Lung (tissue), 11 donors: ENCODE measurements at regions not wholly inside any gene's neighbourhood (a gene's known extent, or its start where the extent isn't known, plus 50 kb on each side); places are given as distances from the start of the nearest gene placed in this dataset.
A peak's percentile ranks its signal among the peaks of the same experiment; 100 is the strongest.

Experiments
- ATAC-seq: fragments of 200-7000 bp; cut with Tn5 transposase; one replicate; pipeline ENCODE4 v1.9.1; 2020; ENCODE audit warnings: moderate number of reproducible peaks; ENCODE audit not compliant: insufficient read depth, low FRiP score
- DNase-seq, 3 donors: peaks; one replicate each; pipeline ENCODE4 v3.0.0-alpha.2; 2013 to 2017
- H3K27ac ChIP-seq, 2 donors: one replicate each; pipeline ENCODE4 v1.5.1; 2013; ENCODE audit warnings: mild to moderate bottlenecking in 2 of 2, moderate library complexity in 2 of 2, control low read depth in 1 of 2, inconsistent platforms in 1 of 2, low read depth in 1 of 2, low read length in 1 of 2
- H3K27me3 ChIP-seq, 3 donors: one replicate each; pipeline ENCODE4 v1.5.1; 2013; ENCODE audit warnings: low read length in 2 of 3; ENCODE audit not compliant: control insufficient read depth in 3 of 3, insufficient read depth in 3 of 3
- H3K36me3 ChIP-seq, 4 donors: one replicate each; pipeline ENCODE4 v1.5.1; 2013; ENCODE audit warnings: low read length in 4 of 4, mild to moderate bottlenecking in 1 of 4, moderate library complexity in 1 of 4; ENCODE audit not compliant: control insufficient read depth in 4 of 4, insufficient read depth in 4 of 4
- H3K4me1 ChIP-seq, 5 donors: one replicate each; pipeline ENCODE4 v1.5.1; 2013; ENCODE audit warnings: low read length in 5 of 5, mild to moderate bottlenecking in 2 of 5, moderate library complexity in 1 of 5; ENCODE audit not compliant: control insufficient read depth in 5 of 5, insufficient read depth in 5 of 5
- H3K4me3 ChIP-seq: one replicate; pipeline ENCODE4 v1.5.1; 2013; ENCODE audit warnings: mild to moderate bottlenecking, control low read depth, moderate library complexity
- H3K9ac ChIP-seq, 2 donors: one replicate each; pipeline ENCODE4 v1.5.1; 2013; ENCODE audit warnings: low read length in 2 of 2, control low read depth in 1 of 2; ENCODE audit not compliant: insufficient read depth in 1 of 2
- H3K9me3 ChIP-seq, 4 donors: one replicate each; pipeline ENCODE4 v1.5.1; 2013; ENCODE audit warnings: low read length in 3 of 4, mild to moderate bottlenecking in 1 of 4, moderate library complexity in 1 of 4; ENCODE audit not compliant: control insufficient read depth in 4 of 4, insufficient read depth in 3 of 4
- CTCF ChIP-seq: IDR thresholded peaks from 2 replicates; pipeline ENCODE4 v1.5.1; 2012; ENCODE audit warnings: mild to moderate bottlenecking; ENCODE audit errors: control extremely low read depth, extremely low read depth
- WGBS, 2 donors: extraction: QIAGEN DNeasy Blood & Tissue Kit; methylation state at CpG; one replicate each; pipeline ENCODE4 v1.1.7; 2013; 5-methylcytosine and 5-hydroxymethylcytosine counted together
- donor health status: control.
- donor health status: control.
- donor health status: Bipolar disorder and iron deficiency.
- donor health status: healthy.
- donor health status: DM: yes; HTN: yes; CAD: no.

- Histone ChIP-seq H3K27me3 (no peaks in the 10 kb centered on the region), H3K9ac (no peak overlapping the region), H3K4me3 (no peak overlapping the region), H3K9me3 (no peaks in the 10 kb centered on the region), H3K4me1 (no peaks in the 10 kb centered on the region), H3K27ac (no peak overlapping the region), H3K36me3 (no peaks in the 10 kb centered on the region)
- DNase-seq (peak in 2 of 3 donors; percentile 20 to 53), ATAC-seq (no peak)
- 71 to 74% methylated on average over 5 of the region's 5 CpGs for WGBS, 2 donors
- no peak for TF ChIP-seq CTCF
Measured at GRCh38 chr2:22560021-22560420, 825.0 kb upstream of the KLHL29 start.

DNA sequence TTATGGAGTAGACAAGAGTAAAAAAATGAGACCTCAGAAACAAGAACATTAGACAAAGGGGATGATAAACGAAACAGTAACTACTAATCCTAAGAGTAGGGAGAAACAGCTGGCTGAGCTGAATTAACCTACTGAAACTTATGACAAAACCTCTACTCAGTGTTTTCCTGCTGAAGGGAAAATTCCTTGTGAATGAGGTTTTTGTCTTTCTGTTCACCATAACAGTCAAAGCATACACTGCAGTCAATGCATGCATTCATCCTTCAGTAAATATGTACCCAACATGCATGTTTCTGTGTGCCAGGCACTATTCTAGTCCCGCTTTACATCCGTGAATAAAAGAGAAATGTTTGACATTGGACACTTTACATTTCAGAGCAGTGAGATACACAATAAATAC is 805.6 kb upstream of the KLHL29 start:
- Histone ChIP-seq H3K27me3 (no peaks in the 10 kb centered on the region), H3K36me3 (no peaks in the 10 kb centered on the region), H3K27ac (no peak overlapping the region), H3K4me1 (no peaks in the 10 kb centered on the region), H3K9me3 (peaks cover 0 to 17% (median 4%) of the 10 kb centered on the region in 4 donors), H3K9ac (no peak overlapping the region), H3K4me3 (no peak overlapping the region)
- WGBS, 2 donors = 67 to 85% methylated on average over 3 of the region's 3 CpGs
- DNase-seq (no peak), ATAC-seq (no peak)
- TF ChIP-seq CTCF = no peak

- Histone ChIP-seq H3K4me1 (no peaks in the 10 kb centered on the region), H3K27ac (no peak overlapping the region), H3K9ac (no peak overlapping the region), H3K36me3 (no peaks in the 10 kb centered on the region), H3K27me3 (no peaks in the 10 kb centered on the region), H3K4me3 (no peak overlapping the region), H3K9me3 (peaks cover 0 to 17% (median 4%) of the 10 kb centered on the region in 4 donors)
- ATAC-seq (no peak), DNase-seq (no peak)
- 69 to 75% methylated on average over 3 of the region's 3 CpGs for WGBS, 2 donors
- TF ChIP-seq CTCF = no peak
Measured at GRCh38 chr2:22582107-22582506, 802.9 kb upstream of the KLHL29 start.

DNA sequence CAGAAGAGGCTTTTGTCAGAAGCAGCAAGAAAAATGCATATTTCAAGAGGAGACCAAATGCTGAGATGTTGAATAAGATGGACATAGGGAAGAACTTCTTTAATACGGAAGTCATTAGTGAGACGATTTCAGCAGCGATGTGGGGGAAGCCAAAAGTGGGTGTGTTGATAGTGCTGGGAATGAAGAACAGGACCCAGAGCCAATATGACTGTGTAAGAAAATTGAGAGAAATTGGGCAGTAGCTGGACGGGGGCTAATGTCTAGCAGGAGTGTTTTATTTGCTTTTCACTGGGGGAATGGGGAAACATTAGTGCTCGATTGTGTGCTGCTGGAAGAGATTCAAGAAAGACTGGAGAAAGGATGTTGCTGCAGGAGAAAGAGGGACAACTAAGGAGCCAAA is 788.7 kb upstream of the KLHL29 start:
- H3K4me1 ChIP-seq = peaks cover 0 to 12% (median 0%) of the 10 kb centered on the region in 5 donors
- H3K9ac ChIP-seq = no peak overlapping the region
- H3K36me3 ChIP-seq = no peaks in the 10 kb centered on the region
- DNase-seq (peak in 2 of 3 donors; percentile 26 to 54), ATAC-seq (no peak)
- H3K9me3 ChIP-seq = peaks cover 0 to 4% (median 1%) of the 10 kb centered on the region in 4 donors
- H3K27me3 ChIP-seq = no peaks in the 10 kb centered on the region
- WGBS, 2 donors = 56 to 71% methylated on average over 5 of the region's 5 CpGs
- no peak for TF ChIP-seq CTCF
- no peak overlapping the region for H3K4me3 ChIP-seq
- H3K27ac ChIP-seq = no peak overlapping the region
